ENCODE measurements at regions not wholly inside any gene's neighbourhood (a gene's known extent, or its start where the extent isn't known, plus 50 kb on each side); places are given as distances from the start of the nearest gene placed in this dataset.

GRCh38 chr15:93159930-93160329 is 70.9 kb upstream of the RGMA start:
- intact Hi-C loops (cut with micrococcal nuclease) = no loop called here
- DNase-seq (no peak), ATAC-seq (no peak)

GRCh38 chr15:93158097-93158900 is 69.3 kb upstream of the RGMA start:
- intact Hi-C loops (cut with micrococcal nuclease) = no loop called here
- DNase-seq (no peak), ATAC-seq (no peak)

DNA sequence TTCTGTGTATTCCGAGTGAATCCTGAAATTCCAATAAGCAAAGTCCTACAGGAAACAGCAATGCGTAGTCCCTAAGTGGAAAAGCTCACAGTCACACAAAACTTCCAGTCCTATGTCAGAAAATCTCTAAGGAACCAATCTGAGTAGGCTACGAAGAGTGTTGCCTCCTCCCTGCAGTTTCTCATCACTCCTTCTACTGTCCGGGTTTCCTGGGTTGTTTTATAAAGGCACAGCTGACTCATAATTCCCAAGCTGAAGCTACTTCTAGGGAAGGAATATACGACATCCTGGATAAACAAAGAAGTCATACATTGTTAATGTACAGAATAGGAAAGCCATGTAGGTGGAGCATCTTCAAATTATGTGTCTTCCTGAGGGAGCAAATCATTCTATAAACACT is 65.7 kb upstream of the RGMA start:
- ATAC-seq (no peak), DNase-seq (no peak)
- intact Hi-C loops (cut with micrococcal nuclease) = no loop called here

- ATAC-seq = peak; percentile 97
- intact Hi-C loops (cut with micrococcal nuclease) = no loop called here
- peak; percentile 81 for DNase-seq
Observed at GRCh38 chr15:93152951-93153350, 63.9 kb upstream of the RGMA start.

GRCh38 chr15:93152360-93152759 is 63.3 kb upstream of the RGMA start:
- DNase-seq = no peak
- ATAC-seq = peak; percentile 21
- intact Hi-C loops (cut with micrococcal nuclease) = no loop called here

- intact Hi-C loops (cut with micrococcal nuclease) = no loop called here
- ATAC-seq (peak; percentile 12), DNase-seq (peak; percentile 40)
Observed at GRCh38 chr15:93150910-93151881, 62.2 kb upstream of the RGMA start.

DNA sequence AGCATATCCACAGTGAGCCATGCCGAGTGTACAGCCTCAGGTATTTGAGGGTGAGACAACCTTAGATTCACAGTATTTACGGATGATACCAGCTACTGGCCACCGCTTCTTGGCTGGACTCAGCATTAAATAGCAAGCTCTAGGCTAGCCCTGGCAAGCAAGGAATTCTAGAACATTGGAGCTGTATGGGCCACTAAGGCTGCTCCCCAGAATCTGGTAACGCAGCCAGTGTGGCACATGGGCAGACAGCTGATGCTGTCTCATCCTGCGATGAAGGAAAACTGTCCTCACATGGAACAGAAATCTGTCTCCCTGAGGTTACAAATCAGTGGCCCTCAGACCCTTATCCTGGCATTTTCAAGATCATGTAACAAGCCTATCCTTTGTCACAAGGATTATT is 57.6 kb upstream of the RGMA start:
- DNase-seq = no peak
- intact Hi-C loops (cut with micrococcal nuclease) = no loop called here
- ATAC-seq = no peak

DNA sequence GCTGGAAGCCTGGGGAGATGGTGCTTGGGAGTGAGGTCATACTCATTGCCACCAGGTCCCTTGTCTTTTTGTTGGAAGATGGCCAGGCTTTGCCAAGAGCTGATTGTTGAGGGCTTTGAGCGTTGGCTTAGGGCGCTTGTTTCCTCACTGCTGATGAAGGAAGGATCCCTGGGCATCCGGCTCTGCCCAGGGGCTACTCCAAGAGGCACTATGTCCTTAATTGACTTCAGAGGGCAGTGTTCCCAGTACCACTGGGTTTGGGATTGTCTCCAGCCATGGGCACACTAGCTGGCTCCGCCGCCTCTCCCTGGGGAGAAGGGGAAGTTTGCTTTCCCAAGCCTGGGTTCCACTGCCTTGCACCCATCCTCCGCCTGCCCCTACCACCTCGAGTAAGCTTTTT is 57.2 kb upstream of the RGMA start:
- DNase-seq = no peak
- intact Hi-C loops (cut with micrococcal nuclease) = no loop called here
- peak; percentile 26 for ATAC-seq

- ATAC-seq = no peak
- DNase-seq = no peak
Observed at GRCh38 chr15:93144463-93145236, 55.6 kb upstream of the RGMA start.

GRCh38 chr15:93143186-93143585 is 54.2 kb upstream of the RGMA start:
- ATAC-seq (no peak), DNase-seq (no peak)
- intact Hi-C loops (cut with micrococcal nuclease) = no loop called here

More at GRCh38 chr15:93144463-93145236, 55.6 kb upstream of the RGMA start:
- intact Hi-C loops (cut with micrococcal nuclease) = no loop called here

GRCh38 chr15:93141371-93141794 is 52.4 kb upstream of the RGMA start:
- ATAC-seq (no peak), DNase-seq (no peak)
- intact Hi-C loops (cut with micrococcal nuclease) = no loop called here

DNA sequence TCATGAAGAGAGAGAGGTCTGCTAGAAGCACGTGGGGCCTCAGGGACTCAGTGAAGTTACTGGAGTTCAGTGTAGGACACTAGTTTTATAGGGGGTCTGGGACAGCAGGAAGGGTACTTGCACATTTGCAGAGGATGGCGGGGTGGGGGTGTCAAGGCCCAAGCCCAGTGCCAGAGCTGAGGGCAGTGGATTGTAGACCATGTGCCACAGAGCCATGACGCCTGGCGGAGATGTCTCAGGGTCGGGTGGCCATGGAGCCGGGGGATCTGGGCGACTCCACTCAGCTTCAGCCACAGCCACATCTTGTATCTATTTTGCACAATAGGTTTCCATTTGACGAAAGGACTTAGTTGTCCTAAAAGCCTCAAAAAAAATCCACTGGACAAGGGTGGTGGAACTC is 50.4 kb upstream of the RGMA start:
- no peak for DNase-seq
- intact Hi-C loops (cut with micrococcal nuclease) = no loop called here
- no peak for ATAC-seq

DNA sequence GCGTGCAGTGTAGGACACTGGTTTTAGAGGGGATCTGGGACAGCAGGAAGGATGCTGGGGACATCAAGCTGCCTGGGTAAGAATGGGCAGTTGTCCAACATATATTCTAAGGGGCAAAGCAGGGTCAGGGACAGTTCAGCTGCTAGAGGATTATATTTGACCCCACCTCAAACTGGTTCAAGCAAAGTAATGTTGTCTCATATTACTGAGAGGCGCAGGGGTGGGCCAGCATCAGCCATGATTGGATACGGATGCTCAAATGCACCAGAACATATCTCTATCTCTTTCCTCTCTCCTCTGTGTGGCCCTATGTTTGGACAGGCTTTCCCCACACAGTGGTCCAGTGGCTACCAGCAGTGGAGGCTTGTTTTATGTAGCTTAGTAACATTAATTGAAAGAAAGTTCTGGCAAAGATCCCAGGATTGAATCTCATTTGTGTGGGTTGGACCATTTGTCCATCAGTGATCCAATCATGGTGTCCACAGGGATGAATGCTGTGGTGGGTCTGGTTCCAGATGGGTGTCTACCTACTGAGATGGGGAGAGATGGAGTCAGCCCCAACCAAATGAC is 49.8 kb upstream of the RGMA start:
- DNase-seq = no peak
- intact Hi-C loops (cut with micrococcal nuclease) = no loop called here
- ATAC-seq = no peak

Measured in left ventricle myocardium superior (tissue), 1 donor.